B cell (primary cell): ENCODE measurements at regions not wholly inside any gene's neighbourhood (a gene's known extent, or its start where the extent isn't known, plus 50 kb on each side); places are given as distances from the start of the nearest gene placed in this dataset.

Experiments used
- ATAC-seq: fragments of 200-7000 bp; cut with Tn5 transposase; one replicate; pipeline ENCODE4 v1.10.0; 2021; ENCODE audit warnings: low read depth, mild to moderate bottlenecking, moderate number of reproducible peaks, moderate library complexity
- CTCF ChIA-PET: fragments of 350-600 bp; sonication (Branson Sonifier 250); formaldehyde crosslinking; loops from one replicate; lab custom pipeline; 2021; ENCODE audit warnings: antibody characterized with exemption, inconsistent platforms; lab: Charles Lee
- POLR2A ChIA-PET: fragments of 350-600 bp; sonication (Branson Sonifier 250); formaldehyde crosslinking; loops from one replicate; lab custom pipeline; 2021; ENCODE audit warnings: antibody characterized with exemption; lab: Charles Lee
- DNase-seq: peaks from one replicate; pipeline ENCODE4 v3.0.0; 2013
- H2AFZ ChIP-seq: 2 replicates; pipeline ENCODE4 v1.6.1; 2012; ENCODE audit warnings: mild to moderate bottlenecking, low read depth, low read length; ENCODE audit not compliant: insufficient read depth, poor library complexity, severe bottlenecking
- H3K27ac ChIP-seq, 2 donors: 1 replicate in 1 of 2; 2 replicates in 1 of 2; pipeline ENCODE4 v1.5.1; 2012 to 2013; ENCODE audit warnings: low read length in 2 of 2, mild to moderate bottlenecking in 2 of 2, moderate library complexity in 1 of 2
- H3K27me3 ChIP-seq, 4 experiments: fragments of 200-600 bp in 1 of 4; sonication (generic) in 1 of 4; replicated peaks in 1 of 4; 1 replicate in 2 of 4; 2 replicates in 2 of 4; pipeline versions ENCODE4 v1.6.1 to v1.7.0; 2013 to 2016; ENCODE audit warnings: low read length in 3 of 4, mild to moderate bottlenecking in 2 of 4, mixed read lengths in 1 of 4, moderate library complexity in 1 of 4; ENCODE audit not compliant: insufficient read depth in 4 of 4, control insufficient read depth in 3 of 4; ENCODE audit errors: control extremely low read depth in 1 of 4
- H3K36me3 ChIP-seq, 2 experiments: replicated peaks in 1 of 2; 1 replicate in 1 of 2; 2 replicates in 1 of 2; pipeline versions ENCODE4 v1.6.1 to v1.7.1; 2013; ENCODE audit warnings: low read length in 1 of 2; ENCODE audit not compliant: insufficient read depth in 2 of 2, control insufficient read depth in 1 of 2; ENCODE audit errors: control extremely low read depth in 1 of 2, extremely low read depth in 1 of 2
- H3K4me1 ChIP-seq, 2 donors: fragments of 200-600 bp in 1 of 2; sonication (generic) in 1 of 2; 1 replicate in 1 of 2; 2 replicates in 1 of 2; pipeline versions ENCODE4 v1.5.1 to v1.6.1; 2013 to 2017; ENCODE audit warnings: low read length in 2 of 2; ENCODE audit not compliant: control insufficient read depth in 2 of 2, insufficient read depth in 2 of 2
- H3K4me2 ChIP-seq: replicated peaks from 2 replicates; pipeline ENCODE3; 2012; ENCODE audit warnings: mild to moderate bottlenecking, low read depth, low read length; ENCODE audit not compliant: poor library complexity, severe bottlenecking
- H3K4me3 ChIP-seq, 5 experiments: fragments of 200-600 bp in 1 of 5; sonication (generic) in 1 of 5; 1 replicate in 3 of 5; 2 replicates in 2 of 5; pipeline versions ENCODE4 v1.5.1 to v1.7.0; 2011 to 2016; ENCODE audit warnings: low read length in 4 of 5, mild to moderate bottlenecking in 4 of 5, low read depth in 2 of 5, control low read depth in 1 of 5, moderate library complexity in 1 of 5; ENCODE audit not compliant: insufficient read depth in 1 of 5; ENCODE audit errors: control extremely low read depth in 1 of 5, extremely low read depth in 1 of 5
- H3K79me2 ChIP-seq: fragments of 200-600 bp; sonication (generic); one replicate; pipeline ENCODE4 v1.6.0; 2016; ENCODE audit warnings: low read length; ENCODE audit not compliant: control insufficient read depth, insufficient read depth
- H3K9ac ChIP-seq: fragments of 200-600 bp; sonication (generic); 2 replicates; pipeline ENCODE4 v1.6.1; 2017; ENCODE audit warnings: mild to moderate bottlenecking, low read length, moderate library complexity
- H3K9me3 ChIP-seq, 3 donors: one replicate each; pipeline versions ENCODE4 v1.6.1 to v1.7.1; 2013; ENCODE audit warnings: low read length in 2 of 3; ENCODE audit not compliant: control insufficient read depth in 2 of 3, insufficient read depth in 1 of 3; ENCODE audit errors: control extremely low read depth in 1 of 3
- H4K20me1 ChIP-seq: 2 replicates; pipeline ENCODE4 v1.6.0; 2012; ENCODE audit warnings: mild to moderate bottlenecking, low read length; ENCODE audit not compliant: insufficient read depth, control insufficient read depth, poor library complexity, severe bottlenecking
- H3K27ac Mint-ChIP-seq: one replicate; pipeline ENCODE4 v1.8.0; 2021; ENCODE audit warnings: mixed read lengths
- H3K27me3 Mint-ChIP-seq: one replicate; pipeline ENCODE4 v1.8.0; 2021; ENCODE audit warnings: mixed read lengths
- H3K4me1 Mint-ChIP-seq: one replicate; pipeline ENCODE4 v1.8.0; 2021; ENCODE audit warnings: mixed read lengths
- H3K4me3 Mint-ChIP-seq: one replicate; pipeline ENCODE4 v1.8.0; 2021; ENCODE audit warnings: mixed read lengths
- H3K9me3 Mint-ChIP-seq: one replicate; pipeline ENCODE4 v1.8.0; 2022; ENCODE audit warnings: mixed read lengths; ENCODE audit not compliant: insufficient read depth
- CTCF ChIP-seq: fragments of 200-600 bp; IDR thresholded peaks from one replicate; pipeline ENCODE4 v1.8.0; 2022; ENCODE audit warnings: antibody characterized with exemption, mild to moderate bottlenecking
- EZH2 ChIP-seq: IDR thresholded peaks from 2 replicates; pipeline ENCODE4 v1.6.1; 2012; ENCODE audit warnings: borderline replicate concordance, low read depth, mild to moderate bottlenecking, moderate library complexity, low read length; ENCODE audit not compliant: insufficient read depth, poor library complexity, severe bottlenecking
- WGBS: methylation state at CpG from one replicate; pipeline ENCODE4 v1.1.5; 2013; ENCODE audit warnings: missing lambda C conversion rate; ENCODE audit not compliant: insufficient coverage; 5-methylcytosine and 5-hydroxymethylcytosine counted together
- intact Hi-C: fragments of 100-400 bp; cut with micrococcal nuclease; formaldehyde crosslinking; loops from one replicate; pipeline ENCODE4 v1.10.0; 2022

- POLR2A ChIA-PET, result no interaction called here
- no peaks in the 10 kb centered on the region for H4K20me1 ChIP-seq
- no peak overlapping the region for H3K4me3 ChIP-seq
- TF ChIP-seq EZH2, result no peak
- H3K4me1 Mint-ChIP-seq, result no peaks in the 10 kb centered on the region
- no peaks in the 10 kb centered on the region for H3K27me3 ChIP-seq
- WGBS, result 65% methylated on average over 2 of the region's 3 CpGs
- no peak overlapping the region for H3K27ac ChIP-seq
- no peak overlapping the region for H3K27ac Mint-ChIP-seq
- no peak for DNase-seq
- H3K9me3 Mint-ChIP-seq, result peaks cover 3% of the 10 kb centered on the region
- H3K4me1 ChIP-seq, result no peaks in the 10 kb centered on the region
- no peak overlapping the region for H3K4me3 Mint-ChIP-seq
- H2AFZ ChIP-seq, result no peak overlapping the region
- ATAC-seq, result no peak
- CTCF ChIA-PET, result no interaction called here
- no peak overlapping the region for H3K4me2 ChIP-seq
- H3K9ac ChIP-seq, result no peak overlapping the region
- no peaks in the 10 kb centered on the region for H3K9me3 ChIP-seq
- no peaks in the 10 kb centered on the region for H3K36me3 ChIP-seq
- intact Hi-C loops, result no loop called here
- no peaks in the 10 kb centered on the region for H3K27me3 Mint-ChIP-seq
- H3K79me2 ChIP-seq, result no peaks in the 10 kb centered on the region
Measured at GRCh38 chr11:81129618-81130017, 1604.0 kb downstream of the FAM181B start.

GRCh38 chr11:81112718-81113117, 1620.9 kb downstream of the FAM181B start:
- H3K4me2 ChIP-seq, result no peak overlapping the region
- no peak for ATAC-seq
- no peak overlapping the region for H3K27ac Mint-ChIP-seq
- H3K4me1 ChIP-seq, result no peaks in the 10 kb centered on the region
- no peaks in the 10 kb centered on the region for H3K9me3 ChIP-seq
- no peaks in the 10 kb centered on the region for H3K27me3 Mint-ChIP-seq
- H2AFZ ChIP-seq, result no peak overlapping the region
- POLR2A ChIA-PET, result no interaction called here
- no peak for TF ChIP-seq EZH2
- no peak for TF ChIP-seq CTCF
- no peaks in the 10 kb centered on the region for H3K9me3 Mint-ChIP-seq
- CTCF ChIA-PET, result no interaction called here
- H3K4me3 Mint-ChIP-seq, result no peak overlapping the region
- H3K4me1 Mint-ChIP-seq, result no peaks in the 10 kb centered on the region
- H4K20me1 ChIP-seq, result no peaks in the 10 kb centered on the region
- H3K27ac ChIP-seq, result no peak overlapping the region
- no peak overlapping the region for H3K9ac ChIP-seq
- no peaks in the 10 kb centered on the region for H3K27me3 ChIP-seq
- no peaks in the 10 kb centered on the region for H3K79me2 ChIP-seq
- no peaks in the 10 kb centered on the region for H3K36me3 ChIP-seq
- DNase-seq, result no peak
- intact Hi-C loops, result no loop called here
- no peak overlapping the region for H3K4me3 ChIP-seq
